Right lobe of liver (tissue), 6 donors: ENCODE measurements at regions not wholly inside any gene's neighbourhood (a gene's known extent, or its start where the extent isn't known, plus 50 kb on each side); places are given as distances from the start of the nearest gene placed in this dataset.

ENCODE experiments used
- ATAC-seq, 4 donors: fragments of 200-7000 bp; cut with Tn5 transposase; one replicate each; pipeline ENCODE4 v1.9.1; 2020; ENCODE audit warnings: mild to moderate bottlenecking in 4 of 4, moderate library complexity in 4 of 4
- DNase-seq, 3 donors: peaks; one replicate each; pipeline ENCODE4 v3.0.0-alpha.2; 2020
- H3K27ac ChIP-seq, 3 donors: fragments of 200-600 bp; one replicate each; pipeline ENCODE4 v1.8.0; 2022
- H3K27me3 ChIP-seq, 2 donors: fragments of 200-600 bp; one replicate each; pipeline ENCODE4 v1.8.0; 2022
- H3K36me3 ChIP-seq, 4 donors: fragments of 200-600 bp; sonication (generic) in 1 of 4; one replicate each; pipeline versions ENCODE4 v1.5.1 to v1.8.0; 2017 to 2022; ENCODE audit warnings: control low read depth in 1 of 4
- H3K4me1 ChIP-seq, 4 donors: fragments of 200-600 bp; sonication (generic) in 1 of 4; one replicate each; pipeline versions ENCODE4 v1.5.1 to v1.8.0; 2017 to 2022; ENCODE audit warnings: control low read depth in 1 of 4
- H3K4me3 ChIP-seq, 3 donors: fragments of 200-600 bp; one replicate each; pipeline ENCODE4 v1.8.0; 2022
- H3K9me3 ChIP-seq, 4 donors: fragments of 200-600 bp; sonication (generic) in 1 of 4; one replicate each; pipeline versions ENCODE4 v1.5.1 to v1.8.0; 2017 to 2022; ENCODE audit warnings: control low read depth in 1 of 4
- POLR2A ChIP-seq: fragments of 450-650 bp; IDR thresholded peaks from one replicate; pipeline ENCODE4 v1.6.1; 2017; ENCODE audit warnings: antibody characterized with exemption, mild to moderate bottlenecking
- WGBS: methylation state at CpG from one replicate; pipeline ENCODE4 v1.1.6; 2018; ENCODE audit warnings: low coverage, low lambda C conversion rate; ENCODE audit not compliant: insufficient coverage; ENCODE audit errors: missing lambda C conversion rate; 5-methylcytosine and 5-hydroxymethylcytosine counted together
- intact Hi-C, 2 donors: fragments of 100-400 bp; cut with DNase I; formaldehyde crosslinking; loops; one replicate each; pipeline versions ENCODE4 v1.11.2 to v1.14.1; 2022
- TF ChIP-seq, protein P1 (sequence below), 4 donors: fragments of 200-600 bp in 3 of 4; fragments of 450-650 bp in 1 of 4; IDR thresholded peaks; one replicate each; pipeline versions ENCODE4 v1.5.1 to v1.8.0; 2016 to 2022; ENCODE audit warnings: antibody characterized with exemption in 4 of 4, mild to moderate bottlenecking in 2 of 4
- donor health status: DM: no; HTN: yes; CAD: no.
- donor health status: DM: no; HTN: no; CAD: no.
- donor health status: DM: no; HTN: no; CAD: no.
- donor health status: DM: no; HTN: yes; CAD: no.
- donor health status: DM: no; HTN: yes; CAD: no.

DNA sequence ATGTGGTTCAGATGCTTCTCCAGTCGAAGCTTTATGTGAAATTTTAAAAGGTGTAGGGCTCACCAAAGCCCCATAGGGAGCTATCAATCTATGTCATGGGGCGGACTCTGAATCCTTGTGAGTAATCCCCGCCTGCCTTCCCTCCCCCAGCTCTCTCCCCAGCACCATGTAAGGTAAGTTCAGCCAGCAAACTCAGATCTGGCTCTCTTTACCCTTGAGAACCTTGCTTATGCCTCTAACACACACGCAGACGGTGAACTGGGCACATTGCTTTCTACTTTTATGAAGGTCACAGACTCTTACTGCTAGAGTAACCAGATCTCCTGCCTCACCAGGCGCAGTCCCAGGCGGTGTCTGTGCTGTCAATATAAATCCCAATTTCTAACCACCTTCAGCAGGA, 82.6 kb upstream of the CNKSR3 start:
- WGBS, result 83% methylated on average over 5 of the region's 7 CpGs
- intact Hi-C loops, result no loop called here
- Histone ChIP-seq H3K9me3 (no peaks in the 10 kb centered on the region), H3K4me3 (no peak overlapping the region), H3K27ac (no peak overlapping the region), H3K4me1 (no peaks in the 10 kb centered on the region), H3K27me3 (no peaks in the 10 kb centered on the region), H3K36me3 (no peaks in the 10 kb centered on the region)
- DNase-seq, result no peak
- ATAC-seq, result no peak
- no peak for TF ChIP-seq POLR2A
- TF ChIP-seq, protein P1, sequence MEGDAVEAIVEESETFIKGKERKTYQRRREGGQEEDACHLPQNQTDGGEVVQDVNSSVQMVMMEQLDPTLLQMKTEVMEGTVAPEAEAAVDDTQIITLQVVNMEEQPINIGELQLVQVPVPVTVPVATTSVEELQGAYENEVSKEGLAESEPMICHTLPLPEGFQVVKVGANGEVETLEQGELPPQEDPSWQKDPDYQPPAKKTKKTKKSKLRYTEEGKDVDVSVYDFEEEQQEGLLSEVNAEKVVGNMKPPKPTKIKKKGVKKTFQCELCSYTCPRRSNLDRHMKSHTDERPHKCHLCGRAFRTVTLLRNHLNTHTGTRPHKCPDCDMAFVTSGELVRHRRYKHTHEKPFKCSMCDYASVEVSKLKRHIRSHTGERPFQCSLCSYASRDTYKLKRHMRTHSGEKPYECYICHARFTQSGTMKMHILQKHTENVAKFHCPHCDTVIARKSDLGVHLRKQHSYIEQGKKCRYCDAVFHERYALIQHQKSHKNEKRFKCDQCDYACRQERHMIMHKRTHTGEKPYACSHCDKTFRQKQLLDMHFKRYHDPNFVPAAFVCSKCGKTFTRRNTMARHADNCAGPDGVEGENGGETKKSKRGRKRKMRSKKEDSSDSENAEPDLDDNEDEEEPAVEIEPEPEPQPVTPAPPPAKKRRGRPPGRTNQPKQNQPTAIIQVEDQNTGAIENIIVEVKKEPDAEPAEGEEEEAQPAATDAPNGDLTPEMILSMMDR (IDR thresholded peaks at IDR 0.05), result no peak

DNA sequence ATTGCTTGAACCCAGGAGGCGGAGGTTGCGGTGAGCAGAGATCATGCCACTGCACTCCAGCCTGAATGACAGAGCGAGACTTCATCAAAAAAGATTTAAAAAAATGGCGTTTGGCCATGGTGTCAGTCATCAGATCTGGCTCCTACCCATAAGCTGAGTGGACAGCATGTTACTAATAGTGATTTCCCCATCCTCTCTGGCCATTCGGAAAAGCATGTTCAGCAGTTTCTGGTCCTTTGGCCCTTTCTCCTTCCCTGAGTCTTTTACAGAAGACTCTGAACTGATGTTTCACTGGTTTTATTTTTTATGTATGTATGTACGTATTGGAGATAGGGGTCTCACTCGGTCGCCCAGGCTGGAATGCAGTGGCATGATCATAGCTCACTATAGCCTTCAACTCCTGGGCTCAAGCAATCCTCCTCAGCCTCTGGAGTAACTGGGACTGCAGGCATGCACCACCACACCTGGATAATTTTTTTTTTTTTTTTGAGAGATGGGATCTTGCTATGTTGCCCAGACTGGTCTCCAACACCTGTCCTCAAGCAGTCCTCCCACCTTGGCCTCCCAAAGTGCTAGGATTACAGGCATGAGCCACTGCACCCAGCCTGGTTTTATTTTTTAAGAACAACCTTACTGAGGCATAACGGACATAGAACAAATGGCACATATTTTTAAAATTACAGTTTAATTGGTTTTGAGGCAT, 84.2 kb upstream of the CNKSR3 start:
- peak in 2 of 4 donors; percentile 26 to 69 for ATAC-seq
- WGBS, result 52% methylated on average over 6 of the region's 9 CpGs
- no peak overlapping the region for H3K27ac ChIP-seq
- H3K36me3 ChIP-seq, result no peaks in the 10 kb centered on the region
- no peak for DNase-seq
- TF ChIP-seq, protein P1 (IDR thresholded peaks at IDR 0.05), result no peak
- no peak for TF ChIP-seq POLR2A
- no peaks in the 10 kb centered on the region for H3K4me1 ChIP-seq
- H3K9me3 ChIP-seq, result no peaks in the 10 kb centered on the region
- intact Hi-C loops, result no loop called here
- no peak overlapping the region for H3K4me3 ChIP-seq
- no peaks in the 10 kb centered on the region for H3K27me3 ChIP-seq

DNA sequence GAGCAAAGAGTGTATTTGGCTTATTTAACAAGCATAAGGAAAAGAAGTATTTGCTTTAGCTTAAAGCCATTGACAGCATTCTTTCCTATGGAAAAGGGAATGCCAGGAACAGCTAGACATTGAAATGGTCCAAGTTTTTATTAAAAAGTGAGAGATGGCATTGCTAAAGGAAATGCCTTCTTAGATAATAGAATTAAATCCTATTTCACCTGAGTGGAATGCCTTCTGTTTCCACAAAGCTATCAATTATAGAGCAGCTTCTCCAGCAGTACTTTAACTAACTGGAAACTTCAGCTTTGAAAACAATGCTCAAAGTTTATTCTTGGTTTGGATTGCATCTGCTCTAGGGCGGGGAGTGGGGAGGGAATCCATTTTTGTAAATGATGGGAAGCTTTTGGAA, 85.1 kb upstream of the CNKSR3 start:
- no peak for DNase-seq
- TF ChIP-seq POLR2A, result no peak
- TF ChIP-seq, protein P1 (IDR thresholded peaks at IDR 0.05), result no peak
- WGBS, result 91% methylated on average over 1 of the region's 1 CpG
- Histone ChIP-seq H3K27me3 (no peaks in the 10 kb centered on the region), H3K4me3 (no peak overlapping the region), H3K4me1 (no peaks in the 10 kb centered on the region), H3K9me3 (no peaks in the 10 kb centered on the region), H3K27ac (no peak overlapping the region), H3K36me3 (no peaks in the 10 kb centered on the region)
- intact Hi-C loops, result no loop called here
- ATAC-seq, result no peak

DNA sequence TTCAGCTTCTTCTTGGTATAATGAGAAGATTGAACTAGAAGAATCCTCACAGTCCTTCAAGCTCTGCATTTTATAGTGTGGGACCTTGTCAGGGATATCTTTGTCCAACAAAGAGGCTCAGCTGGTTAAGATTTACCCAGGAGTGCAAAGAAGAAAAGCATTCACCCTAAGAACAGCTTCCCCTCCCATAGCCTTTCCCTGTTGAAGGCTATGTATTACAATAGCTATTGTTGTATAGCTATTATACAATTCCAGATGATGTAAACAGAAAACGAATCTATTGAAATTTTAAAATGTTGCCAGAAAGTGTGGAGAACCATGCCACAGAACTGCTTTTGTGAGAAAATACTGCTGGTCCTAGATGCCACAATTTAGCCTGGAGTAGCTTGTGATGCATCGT, 85.5 kb upstream of the CNKSR3 start:
- Histone ChIP-seq H3K27ac (no peak overlapping the region), H3K4me1 (no peaks in the 10 kb centered on the region), H3K27me3 (no peaks in the 10 kb centered on the region), H3K4me3 (no peak overlapping the region), H3K9me3 (no peaks in the 10 kb centered on the region), H3K36me3 (no peaks in the 10 kb centered on the region)
- no peak for DNase-seq
- intact Hi-C loops, result no loop called here
- TF ChIP-seq, protein P1 (IDR thresholded peaks at IDR 0.05), result no peak
- no peak for TF ChIP-seq POLR2A
- ATAC-seq, result no peak
- WGBS, result 93% methylated on average over 2 of the region's 2 CpGs
